ENCODE measurements at regions not wholly inside any gene's neighbourhood (a gene's known extent, or its start where the extent isn't known, plus 50 kb on each side); places are given as distances from the start of the nearest gene placed in this dataset.

GRCh38 chr15:62457100-62457499, 292.0 kb upstream of the C2CD4B start:
- DNase-seq (ENCODE audit: low spot score) = no peak
- no peak for TF ChIP-seq EZH2phosphoT487 (IDR thresholded peaks at IDR 0.05; ENCODE audit: low read depth, severe bottlenecking, unreplicated experiment)
- no peak for TF ChIP-seq EZH2 (IDR thresholded peaks at IDR 0.05; ENCODE audit: borderline replicate concordance)
- TF ChIP-seq CTCF (IDR thresholded peaks at IDR 0.05; ENCODE audit: poor library complexity) = no peak
- H2AFZ ChIP-seq = no peak overlapping the region
- H3K27ac ChIP-seq = no peak overlapping the region
- H3K4me1 ChIP-seq (ENCODE audit: insufficient read depth) = peaks cover 15% of the 10 kb centered on the region
- no peak overlapping the region for H3K4me3 ChIP-seq
- no peak overlapping the region for H3K4me2 ChIP-seq
- no peaks in the 10 kb centered on the region for H4K20me1 ChIP-seq (ENCODE audit: insufficient read depth, poor library complexity, severe bottlenecking)
- no peaks in the 10 kb centered on the region for H3K36me3 ChIP-seq (replicated peaks; ENCODE audit: insufficient read depth, low read depth)
- H3K9me3 ChIP-seq (ENCODE audit: low read depth) = no peaks in the 10 kb centered on the region
- H3K9me2 ChIP-seq (replicated peaks; ENCODE audit: insufficient read depth) = no peaks in the 10 kb centered on the region
- peaks cover 26% of the 10 kb centered on the region for H3K79me2 ChIP-seq
- H3K27me3 ChIP-seq = no peaks in the 10 kb centered on the region
- WGBS (ENCODE audit: low lambda C conversion rate, missing lambda C conversion rate) = 89% methylated on average over 6 of the region's 6 CpGs

- DNase-seq (ENCODE audit: low spot score) = no peak
Measured at GRCh38 chr15:62459875-62460274, 294.8 kb upstream of the C2CD4B start.

GRCh38 chr15:62462268-62462667, 297.2 kb upstream of the C2CD4B start:
- no peak overlapping the region for H3K4me3 ChIP-seq
- no peaks in the 10 kb centered on the region for H4K20me1 ChIP-seq (ENCODE audit: insufficient read depth, poor library complexity, severe bottlenecking)
- H3K4me1 ChIP-seq (ENCODE audit: insufficient read depth) = peaks cover 11% of the 10 kb centered on the region
- TF ChIP-seq EZH2 (IDR thresholded peaks at IDR 0.05; ENCODE audit: borderline replicate concordance) (no peak), CTCF (IDR thresholded peaks at IDR 0.05; ENCODE audit: poor library complexity) (no peak), EZH2phosphoT487 (IDR thresholded peaks at IDR 0.05; ENCODE audit: low read depth, severe bottlenecking, unreplicated experiment) (no peak)
- H3K79me2 ChIP-seq = peaks cover 34% of the 10 kb centered on the region
- no peaks in the 10 kb centered on the region for H3K9me2 ChIP-seq (replicated peaks; ENCODE audit: insufficient read depth)
- no peaks in the 10 kb centered on the region for H3K9me3 ChIP-seq (ENCODE audit: low read depth)
- no peak for DNase-seq (ENCODE audit: low spot score)
- 50% methylated on average over 1 of the region's 1 CpG for WGBS (ENCODE audit: low lambda C conversion rate, missing lambda C conversion rate)
- H3K27ac ChIP-seq = no peak overlapping the region
- H3K4me2 ChIP-seq = no peak overlapping the region
- H2AFZ ChIP-seq = no peak overlapping the region
- H3K27me3 ChIP-seq = no peaks in the 10 kb centered on the region
- no peaks in the 10 kb centered on the region for H3K36me3 ChIP-seq (replicated peaks; ENCODE audit: insufficient read depth, low read depth)

More at GRCh38 chr15:62459875-62460274, 294.8 kb upstream of the C2CD4B start:
- Histone ChIP-seq H3K4me1 (ENCODE audit: insufficient read depth) (peaks cover 2% of the 10 kb centered on the region), H2AFZ (no peak overlapping the region), H3K27ac (no peak overlapping the region), H3K79me2 (peaks cover 27% of the 10 kb centered on the region), H3K4me2 (no peak overlapping the region), H3K36me3 (replicated peaks; ENCODE audit: insufficient read depth, low read depth) (no peaks in the 10 kb centered on the region), H4K20me1 (ENCODE audit: insufficient read depth, poor library complexity, severe bottlenecking) (no peaks in the 10 kb centered on the region), H3K9me2 (replicated peaks; ENCODE audit: insufficient read depth) (no peaks in the 10 kb centered on the region), H3K9me3 (ENCODE audit: low read depth) (no peaks in the 10 kb centered on the region), H3K27me3 (no peaks in the 10 kb centered on the region), H3K4me3 (no peak overlapping the region)
- TF ChIP-seq EZH2phosphoT487 (IDR thresholded peaks at IDR 0.05; ENCODE audit: low read depth, severe bottlenecking, unreplicated experiment) = no peak
- TF ChIP-seq EZH2 (IDR thresholded peaks at IDR 0.05; ENCODE audit: borderline replicate concordance) = no peak
- no peak for TF ChIP-seq CTCF (IDR thresholded peaks at IDR 0.05; ENCODE audit: poor library complexity)
- WGBS (ENCODE audit: low lambda C conversion rate, missing lambda C conversion rate) = 57% methylated on average over 6 of the region's 6 CpGs

- no peaks in the 10 kb centered on the region for H3K36me3 ChIP-seq (replicated peaks; ENCODE audit: insufficient read depth, low read depth)
- H3K9me3 ChIP-seq (ENCODE audit: low read depth) = no peaks in the 10 kb centered on the region
- H2AFZ ChIP-seq = no peak overlapping the region
- no peak for TF ChIP-seq EZH2phosphoT487 (IDR thresholded peaks at IDR 0.05; ENCODE audit: low read depth, severe bottlenecking, unreplicated experiment)
- no peak for TF ChIP-seq EZH2 (IDR thresholded peaks at IDR 0.05; ENCODE audit: borderline replicate concordance)
- no peak for TF ChIP-seq CTCF (IDR thresholded peaks at IDR 0.05; ENCODE audit: poor library complexity)
- no peak overlapping the region for H3K4me3 ChIP-seq
- H3K27ac ChIP-seq = no peak overlapping the region
- H3K27me3 ChIP-seq = no peaks in the 10 kb centered on the region
- WGBS (ENCODE audit: low lambda C conversion rate, missing lambda C conversion rate) = 56% methylated on average over 7 of the region's 7 CpGs
- peaks cover 11% of the 10 kb centered on the region for H3K4me1 ChIP-seq (ENCODE audit: insufficient read depth)
- no peak overlapping the region for H3K4me2 ChIP-seq
- no peak for DNase-seq (ENCODE audit: low spot score)
- H4K20me1 ChIP-seq (ENCODE audit: insufficient read depth, poor library complexity, severe bottlenecking) = no peaks in the 10 kb centered on the region
- no peaks in the 10 kb centered on the region for H3K9me2 ChIP-seq (replicated peaks; ENCODE audit: insufficient read depth)
- peaks cover 38% of the 10 kb centered on the region for H3K79me2 ChIP-seq
Measured at GRCh38 chr15:62462721-62463120, 297.6 kb upstream of the C2CD4B start.
